Stromal cell of bone marrow (primary cell): ENCODE measurements at regions not wholly inside any gene's neighbourhood (a gene's known extent, or its start where the extent isn't known, plus 50 kb on each side); places are given as distances from the start of the nearest gene placed in this dataset.
"Not testable (repeated sequence)": the region's sequence is repeated elsewhere in the genome, so short reads cannot be mapped to it uniquely, and the experiment has no call there.

ENCODE experiments used
- DNase-seq: peaks from one replicate; pipeline ENCODE4 v3.0.0-alpha.2; 2012; ENCODE audit warnings: low read depth

GRCh38 chr9:135173066-135173465, 85.6 kb downstream of the OLFM1 start:
- DNase-seq, result no peak

DNA sequence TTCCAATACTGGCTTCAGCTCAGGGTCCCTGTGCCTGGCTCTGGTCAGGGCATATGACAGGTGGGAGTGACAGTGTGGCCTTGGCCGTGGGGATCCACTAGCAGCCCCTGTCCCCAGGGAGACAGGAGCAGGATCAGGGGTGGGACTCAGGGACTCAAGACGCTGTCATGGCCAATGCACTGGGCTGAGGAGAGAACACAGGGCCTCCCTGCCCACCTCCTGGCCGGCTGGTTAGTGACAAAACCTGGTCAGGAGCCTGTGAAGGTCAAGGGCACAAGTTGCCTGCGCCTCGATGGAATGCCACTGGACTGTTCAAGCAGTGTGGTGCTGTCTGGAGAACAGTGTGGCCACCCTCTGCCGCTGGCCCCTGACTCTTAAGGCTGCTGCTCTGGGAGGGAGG, 86.8 kb downstream of the OLFM1 start:
- no peak for DNase-seq

GRCh38 chr9:135174981-135175380, 87.5 kb downstream of the OLFM1 start:
- no peak for DNase-seq

GRCh38 chr9:135176284-135176683, 88.8 kb downstream of the OLFM1 start:
- DNase-seq, result no peak

- not testable (repeated sequence) for DNase-seq
Observed at GRCh38 chr9:135177562-135177961, 90.1 kb downstream of the OLFM1 start.

DNA sequence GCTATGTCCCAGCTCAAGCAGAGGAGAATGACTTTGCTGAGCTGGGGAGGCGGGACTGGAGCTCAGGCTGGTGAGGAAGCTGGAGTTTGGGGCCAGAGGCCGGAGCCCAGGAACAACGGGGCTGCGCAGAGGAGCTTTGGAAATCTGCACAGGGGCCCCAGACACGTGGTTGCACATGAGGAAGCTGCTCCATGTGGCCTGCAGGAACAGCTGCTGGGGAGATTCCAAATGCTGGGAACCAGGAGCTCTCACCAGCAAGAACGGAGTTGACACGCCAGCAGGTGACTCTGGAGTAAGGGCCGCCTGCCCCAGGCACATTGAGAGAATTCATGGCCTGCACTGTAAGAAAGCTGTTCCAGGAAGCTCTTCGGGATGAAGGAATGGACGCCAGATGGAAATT, 91.0 kb downstream of the OLFM1 start:
- DNase-seq, result no peak

DNA sequence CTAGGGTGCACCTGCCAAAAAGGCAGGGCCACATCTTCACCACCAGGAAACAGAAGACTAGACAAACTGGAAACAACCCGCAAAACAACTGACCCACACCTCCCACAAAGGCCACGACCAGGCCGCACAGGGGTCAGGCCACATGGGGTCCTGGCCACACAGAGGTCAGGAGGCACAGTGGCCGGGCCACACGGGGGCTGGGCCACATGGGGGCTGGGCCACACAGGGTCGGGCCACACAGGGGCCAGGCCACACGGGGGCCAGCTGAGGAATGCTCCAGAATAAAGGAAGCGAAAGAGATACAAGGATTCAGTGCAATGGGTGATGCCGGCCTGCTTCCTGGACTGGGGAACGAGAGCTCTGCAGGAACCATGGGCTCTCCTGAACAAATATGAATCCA, 91.6 kb downstream of the OLFM1 start:
- DNase-seq, result no peak

GRCh38 chr9:135179976-135180375, 92.5 kb downstream of the OLFM1 start:
- no peak for DNase-seq

- no peak for DNase-seq
Observed at GRCh38 chr9:135180586-135180985, 93.1 kb downstream of the OLFM1 start.

DNA sequence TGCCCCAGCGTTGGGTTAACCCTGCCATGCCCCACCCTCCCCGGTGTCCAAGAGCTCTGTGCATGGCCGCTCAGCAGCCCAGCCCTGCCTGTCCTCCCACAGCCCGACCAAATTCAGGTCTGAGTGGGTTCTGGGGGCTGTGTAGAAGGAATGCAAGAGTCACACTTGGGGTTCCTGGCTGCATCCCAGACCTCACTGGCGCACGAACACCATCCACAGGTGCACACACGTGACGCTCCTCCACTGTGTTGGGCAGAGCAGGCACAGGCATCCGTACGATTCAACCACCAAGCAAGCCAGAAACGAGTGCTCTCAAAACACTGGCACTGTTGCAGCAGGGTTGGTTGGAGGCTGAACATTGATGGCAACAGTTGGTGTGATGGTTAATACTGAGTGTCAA, 93.9 kb downstream of the OLFM1 start:
- no peak for DNase-seq

DNA sequence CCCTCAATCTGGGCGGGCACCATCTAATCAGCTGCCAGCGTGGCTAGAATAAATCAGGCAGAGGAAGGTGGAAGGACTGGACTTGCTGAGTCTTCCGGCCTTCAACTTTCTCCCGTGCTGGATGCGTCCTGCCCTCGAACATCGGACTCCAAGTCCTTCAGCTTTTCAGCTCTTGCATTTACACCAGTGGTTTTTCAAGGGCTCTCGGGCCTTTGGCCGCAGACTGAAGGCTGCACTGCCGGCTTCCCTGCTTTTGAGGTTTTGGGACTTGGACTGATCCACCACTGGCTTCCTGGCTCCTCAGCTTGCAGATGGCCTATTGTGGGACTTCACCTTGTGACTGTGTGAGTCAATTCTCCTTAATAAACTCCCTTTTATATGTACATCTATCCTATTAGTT, 94.4 kb downstream of the OLFM1 start:
- DNase-seq, result not testable (repeated sequence)

GRCh38 chr9:135183069-135183468, 95.6 kb downstream of the OLFM1 start:
- DNase-seq, result no peak

DNA sequence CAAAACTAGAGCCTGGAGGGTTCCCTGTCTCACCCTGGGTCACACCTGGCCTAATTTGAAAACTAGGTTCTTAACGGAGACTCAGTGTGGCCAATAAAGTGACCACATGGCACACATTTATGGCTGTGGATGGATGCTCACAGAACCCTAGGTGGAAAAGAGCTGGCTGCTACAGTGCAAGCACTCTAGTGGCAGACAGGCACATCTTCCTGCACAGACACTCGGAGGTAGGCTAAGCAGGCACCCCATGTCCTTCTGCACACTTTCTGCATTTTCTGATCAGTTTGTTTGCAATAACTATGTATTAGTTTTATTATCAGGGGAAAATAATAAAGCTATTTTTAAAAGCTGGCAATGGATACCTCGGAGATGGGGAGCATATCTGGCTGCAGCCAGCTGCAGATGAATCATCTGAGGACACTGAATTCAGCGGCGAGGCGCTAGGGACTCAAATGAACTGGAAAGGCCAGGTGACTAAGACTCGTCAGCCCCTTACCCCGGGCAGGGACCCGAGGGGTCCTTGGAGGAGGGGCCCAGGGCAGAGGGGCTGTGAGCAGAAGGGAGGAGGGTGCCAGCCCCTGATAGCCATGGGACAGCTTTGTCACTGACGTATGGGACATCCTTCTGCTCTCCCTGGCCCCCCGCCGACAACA, 96.2 kb downstream of the OLFM1 start:
- DNase-seq, result no peak

DNA sequence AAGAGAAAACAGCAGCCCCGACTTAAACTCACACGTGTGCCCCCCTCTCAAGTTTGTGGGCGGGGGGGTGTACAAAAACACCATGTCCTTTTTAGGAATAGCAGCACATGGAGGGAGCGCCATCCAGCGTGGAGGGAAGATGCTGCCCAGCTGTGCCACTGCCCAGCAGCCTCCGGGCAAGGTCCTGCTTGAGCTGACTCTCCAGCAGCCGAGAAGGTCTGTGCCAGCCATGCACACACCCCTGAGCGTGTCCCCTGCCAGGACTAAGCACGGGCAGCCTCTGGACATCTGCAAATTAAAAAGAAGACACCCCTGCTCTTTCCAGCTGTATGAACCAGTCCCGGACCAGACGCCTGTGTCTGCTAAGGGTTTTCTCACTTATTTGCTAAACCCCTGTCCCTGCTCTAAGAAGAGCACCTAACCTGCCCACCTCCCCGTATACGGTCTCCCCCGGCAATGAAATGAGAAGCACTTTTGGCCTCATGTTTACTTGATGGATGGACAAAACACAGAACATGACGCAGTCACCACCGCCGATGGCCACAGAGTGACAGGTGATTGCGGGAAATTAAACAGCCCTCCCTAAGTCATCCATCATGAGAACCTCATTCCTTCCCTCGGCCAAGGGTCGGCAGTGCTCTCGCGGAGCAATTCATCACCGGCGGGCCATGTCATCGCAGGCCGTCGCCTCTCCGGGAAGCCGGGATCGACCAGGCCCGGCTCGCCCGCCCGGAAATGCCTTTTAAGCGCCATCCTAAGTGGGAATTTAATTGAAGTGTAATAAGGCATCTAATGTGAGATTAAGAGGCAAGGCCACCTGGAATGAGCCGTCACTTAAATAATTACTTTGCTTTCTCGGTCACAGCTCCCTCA, 96.9 kb downstream of the OLFM1 start:
- DNase-seq, result no peak

GRCh38 chr9:135185060-135185459, 97.6 kb downstream of the OLFM1 start:
- DNase-seq, result no peak

GRCh38 chr9:135186248-135187164, 99.0 kb downstream of the OLFM1 start:
- no peak for DNase-seq

DNA sequence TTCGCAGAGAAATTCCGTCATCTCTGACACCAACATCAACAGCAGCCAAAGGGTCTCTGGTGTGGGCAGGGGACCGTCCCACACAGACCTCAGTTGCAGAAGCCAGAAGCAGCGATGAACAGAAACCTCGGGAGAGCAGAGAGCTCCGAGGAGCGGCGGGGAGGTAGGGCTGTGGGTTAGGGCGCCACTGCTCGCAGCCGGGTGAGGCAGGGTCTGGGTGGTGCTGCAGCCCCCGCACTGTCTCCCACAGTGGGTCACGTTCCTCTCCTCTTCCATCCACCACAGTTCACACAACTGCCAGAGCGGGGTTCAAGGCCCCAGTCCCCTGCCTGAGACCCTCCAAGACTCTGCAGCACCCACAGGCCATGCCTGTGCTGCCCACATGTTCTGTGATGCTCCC, 99.9 kb downstream of the OLFM1 start:
- DNase-seq, result no peak

DNA sequence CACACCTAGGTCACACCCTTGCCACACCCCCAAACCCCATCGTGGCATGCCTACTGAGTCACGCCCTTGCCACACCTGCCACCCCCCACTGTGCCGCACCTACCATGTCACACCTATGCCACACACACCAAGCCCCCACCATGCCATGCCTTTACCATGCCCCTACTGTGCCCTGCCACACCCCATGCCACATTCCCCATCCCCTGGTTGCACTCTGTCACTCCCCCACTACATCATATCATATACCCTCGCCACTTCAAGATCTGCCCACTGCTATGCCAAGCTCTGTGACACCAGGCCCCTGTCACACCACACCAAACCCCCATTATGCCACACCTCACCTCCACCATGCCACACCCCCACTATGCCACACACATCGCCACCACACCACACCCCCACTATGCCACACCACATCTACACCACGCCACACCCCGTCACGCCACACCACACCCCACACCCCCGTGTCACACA, 101.2 kb downstream of the OLFM1 start:
- no peak for DNase-seq

GRCh38 chr9:135189497-135189896, 102.0 kb downstream of the OLFM1 start:
- DNase-seq, result no peak

DNA sequence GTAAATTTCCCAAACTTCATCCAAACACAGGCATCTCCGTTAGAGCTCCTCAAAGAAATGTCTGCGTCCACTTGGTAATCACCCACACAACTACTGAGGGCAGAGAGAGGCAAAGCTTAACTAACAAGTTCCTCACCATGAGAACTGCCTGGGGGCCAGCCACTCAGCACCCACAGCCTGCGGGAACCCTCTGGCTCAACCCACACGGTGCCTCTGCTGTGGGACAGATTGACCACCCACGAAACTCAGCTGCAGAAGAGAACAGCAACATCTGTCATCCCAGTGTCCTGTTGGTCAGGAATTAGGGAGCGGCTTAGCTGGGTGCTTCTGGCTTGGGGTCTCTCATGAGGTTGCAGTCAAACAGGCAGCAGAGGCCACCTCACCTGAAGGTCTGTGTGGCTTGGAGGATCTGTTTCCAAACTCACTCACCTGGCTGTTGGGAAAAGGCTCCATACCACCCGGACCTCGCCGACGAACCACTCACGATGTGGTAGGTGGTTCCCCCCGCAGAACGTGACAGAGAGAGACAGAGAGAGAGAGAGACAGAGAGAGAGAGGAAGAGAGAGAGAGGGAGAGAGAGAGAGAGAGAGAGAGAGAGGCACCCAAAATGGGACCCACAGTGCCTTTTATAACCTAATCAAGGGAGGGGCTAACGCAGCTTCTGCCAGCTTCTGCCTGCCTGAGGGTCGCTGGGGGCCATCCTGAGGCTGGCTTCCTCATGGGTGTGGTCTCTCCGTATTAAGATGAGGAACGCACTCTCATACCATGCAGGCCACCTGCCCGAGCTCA, 103.5 kb downstream of the OLFM1 start:
- DNase-seq, result no peak

DNA sequence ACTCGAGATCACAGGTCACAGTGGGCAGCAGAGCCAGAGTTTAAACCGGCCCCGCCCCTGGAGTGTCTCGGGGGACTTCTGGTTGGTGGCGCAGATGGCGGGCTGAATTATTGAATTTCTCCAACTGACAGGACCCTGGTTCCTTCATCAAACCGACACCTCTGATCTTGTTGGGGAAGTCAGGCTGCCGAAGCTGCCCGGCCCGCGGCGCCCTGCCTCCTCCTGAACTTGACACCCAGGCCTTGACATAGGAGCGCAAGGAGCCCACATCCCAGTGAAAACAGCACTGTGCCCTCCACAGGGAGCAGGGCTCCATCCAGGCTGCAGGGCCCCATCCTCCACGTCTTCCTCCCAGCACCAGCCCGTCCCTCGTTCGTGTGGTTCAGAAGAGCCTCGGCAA, 105.2 kb downstream of the OLFM1 start:
- no peak for DNase-seq

- DNase-seq, result not testable (repeated sequence)
Observed at GRCh38 chr9:135195975-135196374, 108.5 kb downstream of the OLFM1 start.
